ENCODE measurements at regions not wholly inside any gene's neighbourhood (a gene's known extent, or its start where the extent isn't known, plus 50 kb on each side); places are given as distances from the start of the nearest gene placed in this dataset.
A peak's percentile ranks its signal among the peaks of the same experiment; 100 is the strongest.

DNA sequence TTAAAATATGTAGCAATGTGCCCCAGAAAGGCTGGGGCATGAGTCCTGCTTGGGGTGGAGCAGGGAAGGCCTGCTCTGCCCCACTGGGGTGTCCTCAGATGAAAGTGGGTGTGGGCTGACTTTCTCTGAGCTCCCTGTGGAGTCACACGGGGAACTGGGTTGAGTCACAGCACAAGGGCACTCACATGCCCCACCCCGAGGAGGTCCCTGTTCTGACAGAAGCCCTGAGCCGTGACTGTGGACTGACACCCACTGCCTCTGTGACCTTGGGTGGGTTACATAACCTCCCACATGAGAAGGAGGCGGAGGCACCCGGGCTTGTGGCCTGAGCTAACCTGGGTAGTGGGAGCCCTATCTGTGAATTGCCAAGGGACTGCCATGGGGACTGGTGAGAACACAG lies 52.5 kb upstream of the TINAGL1 start (continued):
- TF ChIP-seq, protein P1, sequence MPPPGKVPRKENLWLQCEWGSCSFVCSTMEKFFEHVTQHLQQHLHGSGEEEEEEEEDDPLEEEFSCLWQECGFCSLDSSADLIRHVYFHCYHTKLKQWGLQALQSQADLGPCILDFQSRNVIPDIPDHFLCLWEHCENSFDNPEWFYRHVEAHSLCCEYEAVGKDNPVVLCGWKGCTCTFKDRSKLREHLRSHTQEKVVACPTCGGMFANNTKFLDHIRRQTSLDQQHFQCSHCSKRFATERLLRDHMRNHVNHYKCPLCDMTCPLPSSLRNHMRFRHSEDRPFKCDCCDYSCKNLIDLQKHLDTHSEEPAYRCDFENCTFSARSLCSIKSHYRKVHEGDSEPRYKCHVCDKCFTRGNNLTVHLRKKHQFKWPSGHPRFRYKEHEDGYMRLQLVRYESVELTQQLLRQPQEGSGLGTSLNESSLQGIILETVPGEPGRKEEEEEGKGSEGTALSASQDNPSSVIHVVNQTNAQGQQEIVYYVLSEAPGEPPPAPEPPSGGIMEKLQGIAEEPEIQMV (CRISPR knock-in tag; IDR thresholded peaks at IDR 0.05; ENCODE audit: low read depth), result no peak
- TF ChIP-seq SPEN (CRISPR knock-in tag; IDR thresholded peaks at IDR 0.05; ENCODE audit: low read depth) (no peak), MYC (CRISPR knock-in tag; IDR thresholded peaks at IDR 0.05; ENCODE audit: borderline replicate concordance) (peak; percentile 22; the same call in 1 of the 2 replicates), ATF7-NPFF (CRISPR knock-in tag; IDR thresholded peaks at IDR 0.05; ENCODE audit: low read depth) (no peak), CEBPB (IDR thresholded peaks at IDR 0.05; ENCODE audit: borderline replicate concordance, low read depth, low read length) (peak; percentile 41; the same call in 1 of the 2 replicates), NKX3-1 (CRISPR knock-in tag; IDR thresholded peaks at IDR 0.05) (no peak), ZFP1 (CRISPR knock-in tag; IDR thresholded peaks at IDR 0.05) (0 out of 2 replicates have a peak, but pooled peaks have one; percentile 41), ZNF124 (CRISPR knock-in tag; IDR thresholded peaks at IDR 0.05) (0 out of 2 replicates have a peak, but pooled peaks have one; percentile 37), ZNF83 (CRISPR knock-in tag; IDR thresholded peaks at IDR 0.05; ENCODE audit: borderline replicate concordance) (no peak; the same call in 1 of the 2 replicates), MXD4 (CRISPR knock-in tag; IDR thresholded peaks at IDR 0.05) (no peak), ZNF33B (CRISPR knock-in tag; IDR thresholded peaks at IDR 0.05) (no peak), CEBPG (CRISPR knock-in tag; IDR thresholded peaks at IDR 0.05) (0 out of 2 replicates have a peak, but pooled peaks have one; percentile 21), SALL1 (CRISPR knock-in tag; IDR thresholded peaks at IDR 0.05) (peak; percentile 83), FOXA3 (CRISPR knock-in tag; IDR thresholded peaks at IDR 0.05) (peak; percentile 32; the same call in 1 of the 2 replicates), ZNF264 (CRISPR knock-in tag; IDR thresholded peaks at IDR 0.05) (no peak), HBP1 (CRISPR knock-in tag; IDR thresholded peaks at IDR 0.05; ENCODE audit: low read depth) (no peak), HOMEZ (CRISPR knock-in tag; IDR thresholded peaks at IDR 0.05; ENCODE audit: low read depth) (no peak), ZNF441 (CRISPR knock-in tag; IDR thresholded peaks at IDR 0.05; ENCODE audit: borderline replicate concordance) (no peak), ZFP41 (CRISPR knock-in tag; IDR thresholded peaks at IDR 0.05; ENCODE audit: borderline replicate concordance) (no peak)
- TF ChIP-seq, protein P2, sequence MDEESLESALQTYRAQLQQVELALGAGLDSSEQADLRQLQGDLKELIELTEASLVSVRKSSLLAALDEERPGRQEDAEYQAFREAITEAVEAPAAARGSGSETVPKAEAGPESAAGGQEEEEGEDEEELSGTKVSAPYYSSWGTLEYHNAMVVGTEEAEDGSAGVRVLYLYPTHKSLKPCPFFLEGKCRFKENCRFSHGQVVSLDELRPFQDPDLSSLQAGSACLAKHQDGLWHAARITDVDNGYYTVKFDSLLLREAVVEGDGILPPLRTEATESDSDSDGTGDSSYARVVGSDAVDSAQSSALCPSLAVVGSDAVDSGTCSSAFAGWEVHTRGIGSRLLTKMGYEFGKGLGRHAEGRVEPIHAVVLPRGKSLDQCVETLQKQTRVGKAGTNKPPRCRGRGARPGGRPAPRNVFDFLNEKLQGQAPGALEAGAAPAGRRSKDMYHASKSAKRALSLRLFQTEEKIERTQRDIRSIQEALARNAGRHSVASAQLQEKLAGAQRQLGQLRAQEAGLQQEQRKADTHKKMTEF (CRISPR knock-in tag; IDR thresholded peaks at IDR 0.05), result 0 out of 2 replicates have a peak, but pooled peaks have one; percentile 40
- TF ChIP-seq, protein P3, sequence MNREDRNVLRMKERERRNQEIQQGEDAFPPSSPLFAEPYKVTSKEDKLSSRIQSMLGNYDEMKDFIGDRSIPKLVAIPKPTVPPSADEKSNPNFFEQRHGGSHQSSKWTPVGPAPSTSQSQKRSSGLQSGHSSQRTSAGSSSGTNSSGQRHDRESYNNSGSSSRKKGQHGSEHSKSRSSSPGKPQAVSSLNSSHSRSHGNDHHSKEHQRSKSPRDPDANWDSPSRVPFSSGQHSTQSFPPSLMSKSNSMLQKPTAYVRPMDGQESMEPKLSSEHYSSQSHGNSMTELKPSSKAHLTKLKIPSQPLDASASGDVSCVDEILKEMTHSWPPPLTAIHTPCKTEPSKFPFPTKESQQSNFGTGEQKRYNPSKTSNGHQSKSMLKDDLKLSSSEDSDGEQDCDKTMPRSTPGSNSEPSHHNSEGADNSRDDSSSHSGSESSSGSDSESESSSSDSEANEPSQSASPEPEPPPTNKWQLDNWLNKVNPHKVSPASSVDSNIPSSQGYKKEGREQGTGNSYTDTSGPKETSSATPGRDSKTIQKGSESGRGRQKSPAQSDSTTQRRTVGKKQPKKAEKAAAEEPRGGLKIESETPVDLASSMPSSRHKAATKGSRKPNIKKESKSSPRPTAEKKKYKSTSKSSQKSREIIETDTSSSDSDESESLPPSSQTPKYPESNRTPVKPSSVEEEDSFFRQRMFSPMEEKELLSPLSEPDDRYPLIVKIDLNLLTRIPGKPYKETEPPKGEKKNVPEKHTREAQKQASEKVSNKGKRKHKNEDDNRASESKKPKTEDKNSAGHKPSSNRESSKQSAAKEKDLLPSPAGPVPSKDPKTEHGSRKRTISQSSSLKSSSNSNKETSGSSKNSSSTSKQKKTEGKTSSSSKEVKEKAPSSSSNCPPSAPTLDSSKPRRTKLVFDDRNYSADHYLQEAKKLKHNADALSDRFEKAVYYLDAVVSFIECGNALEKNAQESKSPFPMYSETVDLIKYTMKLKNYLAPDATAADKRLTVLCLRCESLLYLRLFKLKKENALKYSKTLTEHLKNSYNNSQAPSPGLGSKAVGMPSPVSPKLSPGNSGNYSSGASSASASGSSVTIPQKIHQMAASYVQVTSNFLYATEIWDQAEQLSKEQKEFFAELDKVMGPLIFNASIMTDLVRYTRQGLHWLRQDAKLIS (CRISPR knock-in tag; IDR thresholded peaks at IDR 0.05), result no peak

Data from HepG2 (cell line).